ENCODE measurements at regions not wholly inside any gene's neighbourhood (a gene's known extent, or its start where the extent isn't known, plus 50 kb on each side); places are given as distances from the start of the nearest gene placed in this dataset.
A peak's percentile ranks its signal among the peaks of the same experiment; 100 is the strongest.

DNA sequence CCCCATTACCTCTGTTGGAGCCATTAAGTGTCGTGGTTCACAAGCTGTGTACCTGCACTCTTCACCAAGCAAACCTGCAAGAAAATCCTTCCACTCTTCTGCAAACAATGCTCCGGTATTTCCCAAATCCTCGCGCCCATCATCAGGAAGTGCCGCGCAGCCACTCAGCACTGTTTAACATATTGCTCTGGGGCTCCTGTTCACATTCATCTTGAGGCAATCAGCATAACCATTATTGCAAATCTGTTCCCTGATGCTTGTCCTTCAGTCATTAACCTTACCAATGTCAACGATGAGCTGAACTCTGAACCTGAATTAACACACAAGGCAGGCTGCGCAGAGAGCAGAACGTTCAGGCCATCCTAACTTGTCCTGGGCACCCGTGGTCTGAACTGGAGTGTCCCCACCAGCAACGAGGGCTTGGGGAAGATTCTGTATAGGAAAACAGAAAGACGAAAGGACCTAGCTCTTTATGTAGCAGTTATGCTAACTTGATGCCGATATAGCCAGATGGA is 751.4 kb upstream of the AUTS2 start:
- H3K4me3 ChIP-seq (ENCODE audit: insufficient read depth, low read length) = no peak overlapping the region
- TF ChIP-seq, protein P1, sequence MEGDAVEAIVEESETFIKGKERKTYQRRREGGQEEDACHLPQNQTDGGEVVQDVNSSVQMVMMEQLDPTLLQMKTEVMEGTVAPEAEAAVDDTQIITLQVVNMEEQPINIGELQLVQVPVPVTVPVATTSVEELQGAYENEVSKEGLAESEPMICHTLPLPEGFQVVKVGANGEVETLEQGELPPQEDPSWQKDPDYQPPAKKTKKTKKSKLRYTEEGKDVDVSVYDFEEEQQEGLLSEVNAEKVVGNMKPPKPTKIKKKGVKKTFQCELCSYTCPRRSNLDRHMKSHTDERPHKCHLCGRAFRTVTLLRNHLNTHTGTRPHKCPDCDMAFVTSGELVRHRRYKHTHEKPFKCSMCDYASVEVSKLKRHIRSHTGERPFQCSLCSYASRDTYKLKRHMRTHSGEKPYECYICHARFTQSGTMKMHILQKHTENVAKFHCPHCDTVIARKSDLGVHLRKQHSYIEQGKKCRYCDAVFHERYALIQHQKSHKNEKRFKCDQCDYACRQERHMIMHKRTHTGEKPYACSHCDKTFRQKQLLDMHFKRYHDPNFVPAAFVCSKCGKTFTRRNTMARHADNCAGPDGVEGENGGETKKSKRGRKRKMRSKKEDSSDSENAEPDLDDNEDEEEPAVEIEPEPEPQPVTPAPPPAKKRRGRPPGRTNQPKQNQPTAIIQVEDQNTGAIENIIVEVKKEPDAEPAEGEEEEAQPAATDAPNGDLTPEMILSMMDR (IDR thresholded peaks at IDR 0.05; ENCODE audit: extremely low read depth, low read depth, low read length) = no peak
- H2AFZ ChIP-seq (ENCODE audit: low read length) = no peak overlapping the region

DNA sequence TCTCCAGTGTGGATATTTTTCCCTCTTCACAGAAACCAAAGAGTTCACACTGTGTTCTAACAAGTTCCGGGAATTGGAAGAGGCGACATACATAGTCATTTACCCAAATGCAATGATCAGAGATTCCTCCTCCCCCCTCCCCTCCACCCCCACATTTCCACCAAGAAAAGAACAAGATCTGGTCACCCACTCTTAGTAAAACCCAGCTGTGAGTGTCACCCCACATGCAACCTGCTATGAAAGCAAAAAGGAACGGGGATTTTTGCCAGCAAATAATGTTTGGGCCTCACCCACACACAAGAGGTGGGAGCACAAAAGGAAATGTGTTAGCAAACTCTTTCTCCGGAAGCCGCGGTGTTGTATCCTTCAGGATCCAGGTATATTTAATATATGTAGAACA is 745.0 kb upstream of the AUTS2 start:
- Histone ChIP-seq H2AFZ (ENCODE audit: low read length) (no peak overlapping the region), H3K27me3 (ENCODE audit: insufficient read depth, low read length) (no peaks in the 10 kb centered on the region), H3K4me1 (ENCODE audit: insufficient read depth, low read length) (no peaks in the 10 kb centered on the region), H3K79me2 (ENCODE audit: insufficient read depth, low read length) (no peaks in the 10 kb centered on the region), H3K4me3 (ENCODE audit: insufficient read depth, low read length) (no peak overlapping the region), H3K27ac (ENCODE audit: low read depth, low read length) (no peak overlapping the region), H3K9me3 (ENCODE audit: low read depth, low read length) (no peaks in the 10 kb centered on the region), H3K36me3 (ENCODE audit: insufficient read depth, low read length) (no peaks in the 10 kb centered on the region), H4K20me1 (ENCODE audit: insufficient read depth, low read length) (no peaks in the 10 kb centered on the region), H3K4me2 (ENCODE audit: insufficient read depth, low read length) (no peak overlapping the region)
- TF ChIP-seq, protein P1 (IDR thresholded peaks at IDR 0.05; ENCODE audit: extremely low read depth, low read depth, low read length) = no peak
- no peak for DNase-seq (ENCODE audit: insufficient read length, low spot score, missing footprints)

More for the DNA sequence above, 751.4 kb upstream of the AUTS2 start:
- Histone ChIP-seq H3K9me3 (ENCODE audit: low read depth, low read length) (no peaks in the 10 kb centered on the region), H3K79me2 (ENCODE audit: insufficient read depth, low read length) (no peaks in the 10 kb centered on the region), H4K20me1 (ENCODE audit: insufficient read depth, low read length) (no peaks in the 10 kb centered on the region), H3K27me3 (ENCODE audit: insufficient read depth, low read length) (no peaks in the 10 kb centered on the region), H3K36me3 (ENCODE audit: insufficient read depth, low read length) (no peaks in the 10 kb centered on the region), H3K4me1 (ENCODE audit: insufficient read depth, low read length) (no peaks in the 10 kb centered on the region), H3K27ac (ENCODE audit: low read depth, low read length) (no peak overlapping the region), H3K4me2 (ENCODE audit: insufficient read depth, low read length) (no peak overlapping the region)
- DNase-seq (ENCODE audit: insufficient read length, low spot score, missing footprints) = peak; percentile 47

DNA sequence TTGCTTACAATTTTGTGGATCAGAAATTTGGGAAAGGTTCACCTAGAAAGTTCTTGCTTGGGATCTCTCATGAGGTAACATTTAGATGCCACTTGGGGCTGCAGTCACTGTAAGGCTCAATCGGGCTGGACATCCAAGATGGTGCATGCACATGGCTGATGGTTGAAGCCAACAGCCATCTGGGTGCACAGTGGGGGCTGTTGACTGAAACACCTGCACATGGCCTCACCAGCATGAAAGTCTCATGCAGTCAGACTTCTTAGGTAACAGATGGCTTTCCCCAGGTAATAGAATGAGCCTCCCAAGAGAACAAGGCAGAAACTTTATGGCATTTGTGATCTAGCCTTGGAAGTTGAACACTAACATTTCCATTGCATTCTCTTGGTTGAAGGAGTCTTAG is 740.7 kb upstream of the AUTS2 start:
- H3K36me3 ChIP-seq (ENCODE audit: insufficient read depth, low read length) = no peaks in the 10 kb centered on the region
- H3K27me3 ChIP-seq (ENCODE audit: insufficient read depth, low read length) = no peaks in the 10 kb centered on the region
- H3K4me1 ChIP-seq (ENCODE audit: insufficient read depth, low read length) = no peaks in the 10 kb centered on the region
- H3K4me2 ChIP-seq (ENCODE audit: insufficient read depth, low read length) = no peak overlapping the region
- no peak overlapping the region for H3K27ac ChIP-seq (ENCODE audit: low read depth, low read length)
- no peak overlapping the region for H2AFZ ChIP-seq (ENCODE audit: low read length)
- no peak overlapping the region for H3K4me3 ChIP-seq (ENCODE audit: insufficient read depth, low read length)
- no peaks in the 10 kb centered on the region for H3K9me3 ChIP-seq (ENCODE audit: low read depth, low read length)
- H3K79me2 ChIP-seq (ENCODE audit: insufficient read depth, low read length) = no peaks in the 10 kb centered on the region
- no peak for DNase-seq (ENCODE audit: insufficient read length, low spot score, missing footprints)
- H4K20me1 ChIP-seq (ENCODE audit: insufficient read depth, low read length) = no peaks in the 10 kb centered on the region
- TF ChIP-seq, protein P1 (IDR thresholded peaks at IDR 0.05; ENCODE audit: extremely low read depth, low read depth, low read length) = no peak

DNA sequence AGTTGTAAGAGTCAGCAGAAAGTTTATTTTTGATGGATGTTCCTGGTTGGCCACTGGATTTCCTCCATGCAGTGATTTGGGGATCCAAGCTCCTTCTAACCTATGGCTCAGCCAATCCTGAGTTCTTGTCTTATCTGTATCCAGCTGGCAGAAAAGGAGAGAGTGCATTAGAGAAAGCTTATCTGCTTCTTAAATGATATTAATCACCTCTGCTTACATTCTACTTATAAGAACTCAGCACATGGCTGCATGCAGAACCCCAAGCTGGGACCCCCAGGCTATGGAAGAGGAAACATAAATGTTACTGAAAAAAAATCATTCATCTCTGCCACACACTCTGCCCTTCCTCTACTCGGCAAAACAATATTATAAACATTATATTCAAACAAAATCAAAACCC is 739.8 kb upstream of the AUTS2 start:
- Histone ChIP-seq H3K4me2 (ENCODE audit: insufficient read depth, low read length) (no peak overlapping the region), H3K27me3 (ENCODE audit: insufficient read depth, low read length) (no peaks in the 10 kb centered on the region), H3K36me3 (ENCODE audit: insufficient read depth, low read length) (no peaks in the 10 kb centered on the region), H3K27ac (ENCODE audit: low read depth, low read length) (no peak overlapping the region), H3K4me3 (ENCODE audit: insufficient read depth, low read length) (no peak overlapping the region), H3K9me3 (ENCODE audit: low read depth, low read length) (no peaks in the 10 kb centered on the region), H3K79me2 (ENCODE audit: insufficient read depth, low read length) (no peaks in the 10 kb centered on the region), H2AFZ (ENCODE audit: low read length) (no peak overlapping the region), H4K20me1 (ENCODE audit: insufficient read depth, low read length) (no peaks in the 10 kb centered on the region), H3K4me1 (ENCODE audit: insufficient read depth, low read length) (no peaks in the 10 kb centered on the region)
- TF ChIP-seq, protein P1 (IDR thresholded peaks at IDR 0.05; ENCODE audit: extremely low read depth, low read depth, low read length) = no peak
- DNase-seq (ENCODE audit: insufficient read length, low spot score, missing footprints) = no peak

All from osteoblast (primary cell).